NCI-H748 (cell line): ENCODE measurements at regions not wholly inside any gene's neighbourhood (a gene's known extent, or its start where the extent isn't known, plus 50 kb on each side); places are given as distances from the start of the nearest gene placed in this dataset.

Source experiments
- DNase-seq: peaks from one replicate; lab custom pipeline; 2025; ENCODE audit not compliant: unreplicated experiment; lab: John Stamatoyannopoulos, UW

- peak; percentile 80 for DNase-seq
Measured at GRCh38 chr13:99436686-99437416, 64.4 kb upstream of the TM9SF2 start.

- DNase-seq = peak; percentile 31
Measured at GRCh38 chr13:99439048-99439447, 62.2 kb upstream of the TM9SF2 start.

GRCh38 chr13:99439850-99440604 lies 61.2 kb upstream of the TM9SF2 start:
- DNase-seq = peak; percentile 6

GRCh38 chr13:99442273-99442895 lies 58.9 kb upstream of the TM9SF2 start:
- peak; percentile 26 for DNase-seq

- DNase-seq = peak; percentile 13
Measured at GRCh38 chr13:99446242-99446641, 55.0 kb upstream of the TM9SF2 start.

- no peak for DNase-seq
Measured at GRCh38 chr13:99448546-99448945, 52.7 kb upstream of the TM9SF2 start.

- DNase-seq = no peak
Measured at GRCh38 chr13:99450416-99450815, 50.9 kb upstream of the TM9SF2 start.
